ENCODE measurements at regions not wholly inside any gene's neighbourhood (a gene's known extent, or its start where the extent isn't known, plus 50 kb on each side); places are given as distances from the start of the nearest gene placed in this dataset.

DNA sequence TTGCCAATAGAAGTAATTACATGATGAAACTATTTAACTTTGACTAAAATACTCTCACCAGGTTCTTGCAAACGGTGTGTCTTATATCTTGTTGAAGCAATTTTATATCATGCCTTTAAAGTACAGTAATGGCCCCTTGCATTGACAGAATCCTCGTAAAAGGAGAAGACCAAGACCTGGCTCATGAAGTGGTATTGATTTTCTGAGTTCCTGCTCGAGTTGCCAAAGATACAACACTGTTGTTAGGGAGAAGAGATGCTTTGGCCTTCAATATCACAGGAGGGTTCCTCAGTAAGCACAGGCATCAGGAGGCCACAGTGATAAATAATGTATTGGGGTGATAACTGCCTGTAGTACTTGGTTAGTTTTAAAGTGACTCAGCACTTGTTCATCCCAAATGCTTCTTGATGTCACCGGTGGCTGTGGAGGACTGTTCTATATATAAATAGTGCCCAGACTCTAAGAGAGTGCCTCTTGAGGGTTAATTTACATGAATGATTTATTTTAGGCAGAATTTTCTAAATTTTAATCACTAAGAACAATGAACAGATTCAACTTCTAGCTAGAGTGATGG is 571.7 kb upstream of the FANCL start:
- Histone ChIP-seq H3K79me2 (ENCODE audit: low read length) (no peaks in the 10 kb centered on the region), H3K36me3 (replicated peaks; ENCODE audit: insufficient read depth, low read length) (no peaks in the 10 kb centered on the region), H3K4me2 (ENCODE audit: low read depth, low read length) (no peak overlapping the region), H3K4me3 (ENCODE audit: low read length) (no peak overlapping the region), H4K20me1 (ENCODE audit: insufficient read depth, low read length) (no peaks in the 10 kb centered on the region), H3K27me3 (replicated peaks; ENCODE audit: insufficient read depth, low read length) (no peaks in the 10 kb centered on the region), H2AFZ (ENCODE audit: low read length) (no peak overlapping the region), H3K9me2 (replicated peaks; ENCODE audit: insufficient read depth, low read length) (no peaks in the 10 kb centered on the region), H3K27ac (ENCODE audit: low read length) (no peak overlapping the region), H3K4me1 (ENCODE audit: low read length) (no peaks in the 10 kb centered on the region), H3K9me3 (replicated peaks; ENCODE audit: insufficient read depth, low read length) (no peaks in the 10 kb centered on the region), H3K9ac (ENCODE audit: low read length) (no peak overlapping the region), H3F3A (ENCODE audit: insufficient read depth, low read length) (no peaks in the 10 kb centered on the region)
- TF ChIP-seq EZH2phosphoT487 (IDR thresholded peaks at IDR 0.05; ENCODE audit: low read length) (no peak), CTCF (IDR thresholded peaks at IDR 0.05; ENCODE audit: low read length) (no peak), EZH2 (optimal IDR thresholded peaks at IDR 0.05; ENCODE audit: low read depth, low read length) (no peak)
- DNase-seq = no peak

- H3K4me3 ChIP-seq (ENCODE audit: low read length) = no peak overlapping the region
- no peak for DNase-seq
- H2AFZ ChIP-seq (ENCODE audit: low read length) = no peak overlapping the region
- H3K4me1 ChIP-seq (ENCODE audit: low read length) = no peaks in the 10 kb centered on the region
- H3K36me3 ChIP-seq (replicated peaks; ENCODE audit: insufficient read depth, low read length) = no peaks in the 10 kb centered on the region
- no peaks in the 10 kb centered on the region for H3K79me2 ChIP-seq (ENCODE audit: low read length)
- no peak overlapping the region for H3K27ac ChIP-seq (ENCODE audit: low read length)
- H4K20me1 ChIP-seq (ENCODE audit: insufficient read depth, low read length) = no peaks in the 10 kb centered on the region
- H3K4me2 ChIP-seq (ENCODE audit: low read depth, low read length) = no peak overlapping the region
- no peaks in the 10 kb centered on the region for H3K9me2 ChIP-seq (replicated peaks; ENCODE audit: insufficient read depth, low read length)
- no peaks in the 10 kb centered on the region for H3K9me3 ChIP-seq (replicated peaks; ENCODE audit: insufficient read depth, low read length)
- H3F3A ChIP-seq (ENCODE audit: insufficient read depth, low read length) = no peaks in the 10 kb centered on the region
- H3K9ac ChIP-seq (ENCODE audit: low read length) = no peak overlapping the region
- no peaks in the 10 kb centered on the region for H3K27me3 ChIP-seq (replicated peaks; ENCODE audit: insufficient read depth, low read length)
- no peak for TF ChIP-seq CTCF (IDR thresholded peaks at IDR 0.05; ENCODE audit: low read length)
- no peak for TF ChIP-seq EZH2phosphoT487 (IDR thresholded peaks at IDR 0.05; ENCODE audit: low read length)
- TF ChIP-seq EZH2 (optimal IDR thresholded peaks at IDR 0.05; ENCODE audit: low read depth, low read length) = no peak
Measured at GRCh38 chr2:58805126-58805525, 564.0 kb upstream of the FANCL start.

- no peak for DNase-seq
Measured at GRCh38 chr2:58803192-58803591, 562.1 kb upstream of the FANCL start.

More at GRCh38 chr2:58803192-58803591, 562.1 kb upstream of the FANCL start:
- no peaks in the 10 kb centered on the region for H3F3A ChIP-seq (ENCODE audit: insufficient read depth, low read length)
- H3K4me1 ChIP-seq (ENCODE audit: low read length) = no peaks in the 10 kb centered on the region
- no peaks in the 10 kb centered on the region for H4K20me1 ChIP-seq (ENCODE audit: insufficient read depth, low read length)
- H3K9ac ChIP-seq (ENCODE audit: low read length) = no peak overlapping the region
- no peaks in the 10 kb centered on the region for H3K9me2 ChIP-seq (replicated peaks; ENCODE audit: insufficient read depth, low read length)
- no peaks in the 10 kb centered on the region for H3K36me3 ChIP-seq (replicated peaks; ENCODE audit: insufficient read depth, low read length)
- no peak overlapping the region for H2AFZ ChIP-seq (ENCODE audit: low read length)
- no peaks in the 10 kb centered on the region for H3K79me2 ChIP-seq (ENCODE audit: low read length)
- H3K27ac ChIP-seq (ENCODE audit: low read length) = no peak overlapping the region
- no peaks in the 10 kb centered on the region for H3K27me3 ChIP-seq (replicated peaks; ENCODE audit: insufficient read depth, low read length)
- no peak overlapping the region for H3K4me2 ChIP-seq (ENCODE audit: low read depth, low read length)
- TF ChIP-seq EZH2 (optimal IDR thresholded peaks at IDR 0.05; ENCODE audit: low read depth, low read length) (no peak), CTCF (IDR thresholded peaks at IDR 0.05; ENCODE audit: low read length) (no peak), EZH2phosphoT487 (IDR thresholded peaks at IDR 0.05; ENCODE audit: low read length) (no peak)
- no peaks in the 10 kb centered on the region for H3K9me3 ChIP-seq (replicated peaks; ENCODE audit: insufficient read depth, low read length)
- H3K4me3 ChIP-seq (ENCODE audit: low read length) = no peak overlapping the region

Data from MM.1S (cell line).